ENCODE measurements at regions not wholly inside any gene's neighbourhood (a gene's known extent, or its start where the extent isn't known, plus 50 kb on each side); places are given as distances from the start of the nearest gene placed in this dataset.

- TF ChIP-seq POLR2A (IDR thresholded peaks at IDR 0.05; ENCODE audit: borderline replicate concordance, extremely low read depth, insufficient read depth, insufficient read length): no peak
- no peak for TF ChIP-seq CTCF (IDR thresholded peaks at IDR 0.05 in 2 of 3, conservative IDR thresholded peaks at IDR 0.05 in 1 of 3; ENCODE audit: borderline replicate concordance in 1 of 3, insufficient read depth in 1 of 3, low read depth in 2 of 3, low read length in 2 of 3)
Measured at GRCh38 chr2:204250692-204251091, 294.6 kb upstream of the PARD3B start.
